ENCODE measurements at regions not wholly inside any gene's neighbourhood (a gene's known extent, or its start where the extent isn't known, plus 50 kb on each side); places are given as distances from the start of the nearest gene placed in this dataset.
"Not testable (repeated sequence)": the region's sequence is repeated elsewhere in the genome, so short reads cannot be mapped to it uniquely, and the experiment has no call there.

DNA sequence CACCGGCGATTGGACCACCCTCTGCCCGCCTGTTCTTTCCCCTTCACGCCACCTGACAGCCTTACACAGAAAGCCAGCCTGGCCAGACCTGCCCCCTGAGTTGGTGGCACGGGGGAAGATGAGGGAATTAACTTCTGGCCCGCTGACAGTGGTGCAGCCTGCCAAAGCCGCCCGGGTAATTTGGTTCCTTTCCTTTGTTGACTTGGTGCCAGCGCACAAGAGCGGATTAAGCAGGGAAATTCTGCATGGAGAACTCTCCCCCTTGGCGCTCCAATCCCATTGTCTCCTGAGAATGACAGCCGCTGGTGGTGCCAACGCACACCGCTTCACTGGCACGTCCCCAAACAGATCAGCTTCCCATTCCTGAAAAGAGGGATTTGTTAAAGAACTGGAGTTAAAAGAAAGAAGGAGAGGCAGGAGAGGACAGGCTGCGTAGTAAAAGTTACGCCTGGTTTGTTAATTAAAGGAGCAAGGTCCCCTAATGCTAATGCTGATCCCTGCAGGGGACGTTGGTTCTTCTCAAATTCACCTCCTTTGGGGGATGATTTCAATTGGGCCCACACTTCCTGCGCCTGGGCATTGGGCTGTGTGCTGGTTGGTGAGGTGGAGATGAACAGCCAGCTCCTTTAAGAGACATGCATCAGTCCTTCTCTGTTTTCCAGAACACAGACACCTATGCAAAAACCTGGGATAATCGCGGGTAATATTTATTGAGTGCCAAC is 286.8 kb downstream of the MYCN start:
- DNase-seq, result no peak

- DNase-seq, result no peak
Measured at GRCh38 chr2:16226381-16226780, 286.0 kb downstream of the MYCN start.

GRCh38 chr2:16225545-16225944 is 285.2 kb downstream of the MYCN start:
- no peak for DNase-seq

- DNase-seq, result no peak
Measured at GRCh38 chr2:16225071-16225470, 284.7 kb downstream of the MYCN start.

DNA sequence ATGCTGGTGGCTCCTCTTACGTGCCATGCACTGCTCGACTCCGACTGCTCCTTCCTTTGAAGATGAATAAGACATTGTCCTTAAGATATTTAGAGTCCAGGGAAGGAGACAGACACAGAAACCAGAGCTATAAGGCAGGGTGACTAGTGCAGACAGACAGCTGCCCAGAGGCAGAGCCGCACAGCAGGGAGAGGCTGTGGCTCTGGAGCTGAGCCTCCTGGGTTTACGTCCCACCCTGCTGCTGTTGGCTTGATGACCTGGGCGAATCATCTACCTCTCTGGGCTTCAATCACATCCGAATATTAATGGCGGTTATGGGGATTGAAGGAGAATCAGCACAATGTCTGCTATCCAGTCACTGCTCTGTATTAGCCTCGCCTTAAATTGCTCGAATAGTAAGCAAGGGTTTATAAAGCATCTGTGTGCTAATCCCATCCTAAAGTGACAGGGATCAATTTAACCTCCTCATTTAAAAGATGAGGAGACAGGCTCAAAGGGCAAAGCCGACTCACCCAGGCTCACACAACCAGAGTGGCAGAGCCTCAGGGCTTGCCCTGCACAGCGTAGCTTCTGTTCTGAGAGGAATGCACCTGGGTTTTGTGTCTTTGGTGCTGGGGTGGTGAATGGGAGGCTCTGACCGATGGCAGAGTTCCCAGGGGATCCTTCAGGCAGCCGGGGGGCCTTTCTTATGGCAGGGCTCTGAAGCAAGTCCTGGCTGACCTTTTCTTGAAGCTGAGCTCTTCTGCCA is 284.1 kb downstream of the MYCN start:
- DNase-seq, result no peak

DNA sequence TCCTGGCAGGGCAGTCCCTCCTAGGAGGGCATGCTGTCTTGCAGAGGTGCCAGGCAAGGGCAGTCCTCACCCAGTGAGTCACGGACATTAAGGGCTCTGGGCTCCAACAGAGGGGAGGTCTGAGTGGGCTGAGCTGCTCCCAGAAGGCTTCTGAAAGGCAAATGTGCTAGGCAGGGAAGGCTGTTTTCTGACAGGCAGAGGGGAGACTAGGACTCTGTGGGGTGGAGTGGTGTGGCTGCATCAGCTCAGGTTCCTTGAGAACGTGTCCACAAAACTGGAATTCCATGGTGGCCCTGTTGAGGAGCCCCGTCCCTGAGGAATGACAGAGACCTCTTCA is 283.5 kb downstream of the MYCN start:
- DNase-seq, result no peak

- no peak for DNase-seq
Measured at GRCh38 chr2:16223161-16223840, 283.0 kb downstream of the MYCN start.

DNA sequence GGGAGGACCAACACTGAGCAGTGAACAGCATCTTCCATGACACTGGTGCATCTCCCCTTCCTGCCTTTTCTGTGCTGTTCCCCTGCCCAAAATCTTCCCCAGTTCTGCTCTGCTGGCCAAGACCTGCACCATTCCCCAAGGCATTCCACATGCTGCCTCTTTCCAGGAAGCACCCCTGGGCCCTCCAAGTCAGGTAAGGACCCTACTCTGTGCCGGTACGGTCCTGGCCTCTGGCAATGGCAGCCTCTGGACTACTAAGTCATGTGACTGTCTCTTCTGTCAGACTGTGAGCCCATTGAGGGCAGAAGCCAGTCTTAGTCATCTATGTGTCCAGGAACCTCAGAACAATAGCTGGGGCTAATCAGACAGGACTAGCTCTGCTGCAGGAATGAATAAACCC is 282.0 kb downstream of the MYCN start:
- DNase-seq, result no peak

- DNase-seq, result no peak
Measured at GRCh38 chr2:16221461-16222010, 281.2 kb downstream of the MYCN start.

- no peak for DNase-seq
Measured at GRCh38 chr2:16219292-16219975, 279.1 kb downstream of the MYCN start.

DNA sequence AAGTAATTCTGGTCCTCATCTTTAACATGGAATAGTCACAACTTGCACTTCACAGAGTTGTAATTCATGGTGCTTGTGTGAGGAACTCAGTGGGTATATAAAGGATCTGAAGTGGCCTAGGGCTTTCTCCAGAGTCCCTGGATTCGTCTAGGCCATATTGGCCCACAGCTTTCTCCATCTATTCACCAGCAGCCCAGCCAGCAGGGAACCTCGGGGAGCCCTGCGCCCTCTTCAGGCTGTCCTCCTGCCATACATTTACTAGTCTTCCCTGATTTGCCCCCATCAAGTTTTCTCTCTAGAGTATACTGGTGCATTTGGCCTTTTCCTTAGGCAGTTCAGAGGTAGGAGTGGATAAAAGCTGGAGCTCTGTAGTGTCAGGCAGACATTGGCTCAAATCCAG is 278.3 kb downstream of the MYCN start:
- DNase-seq, result no peak

DNA sequence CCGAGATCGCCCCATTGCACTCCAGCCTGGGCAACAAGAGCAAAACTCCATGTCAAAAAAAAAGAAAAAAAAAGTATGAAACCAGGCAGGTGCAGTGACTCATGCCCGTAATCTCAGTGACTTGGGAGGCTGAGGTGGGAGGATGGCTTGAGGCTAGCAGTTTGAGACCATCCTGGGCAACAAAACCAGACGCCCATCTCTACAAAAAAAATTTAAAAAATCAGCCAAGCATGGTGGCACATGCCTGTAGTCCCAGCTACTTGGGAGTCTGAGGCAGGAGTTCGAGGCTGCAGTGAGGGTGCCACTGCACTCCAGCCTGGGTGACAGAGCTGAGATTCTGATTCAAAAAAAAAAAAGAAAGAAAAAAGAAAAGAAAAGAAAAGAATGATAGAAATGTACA is 277.8 kb downstream of the MYCN start:
- DNase-seq, result no peak

- not testable (repeated sequence) for DNase-seq
Measured at GRCh38 chr2:16217741-16218140, 277.4 kb downstream of the MYCN start.

- no peak for DNase-seq
Measured at GRCh38 chr2:16217291-16217690, 276.9 kb downstream of the MYCN start.

DNA sequence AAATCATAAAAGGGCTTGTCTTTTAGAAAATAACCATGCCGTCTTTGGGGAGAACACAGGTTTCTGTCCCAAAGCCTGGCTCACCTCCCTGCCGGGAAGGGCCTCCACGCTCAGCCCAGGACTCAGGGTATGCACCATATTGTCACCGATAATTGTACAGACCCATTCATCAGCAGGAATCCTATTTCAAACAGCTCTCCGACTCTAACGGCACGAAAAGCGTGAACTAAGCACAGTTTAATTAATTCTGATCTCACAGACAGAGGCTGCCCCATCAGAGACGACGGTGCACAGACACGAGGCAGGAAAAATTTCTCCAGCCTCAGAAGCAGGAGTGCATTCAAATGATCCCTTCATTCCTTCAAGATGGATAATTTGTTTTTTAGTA is 276.2 kb downstream of the MYCN start:
- no peak for DNase-seq

- no peak for DNase-seq
Measured at GRCh38 chr2:16215902-16216557, 275.7 kb downstream of the MYCN start.

GRCh38 chr2:16214861-16215260 is 274.5 kb downstream of the MYCN start:
- DNase-seq, result no peak

GRCh38 chr2:16214391-16214790 is 274.0 kb downstream of the MYCN start:
- DNase-seq, result no peak

GRCh38 chr2:16212321-16212720 is 272.0 kb downstream of the MYCN start:
- no peak for DNase-seq

DNA sequence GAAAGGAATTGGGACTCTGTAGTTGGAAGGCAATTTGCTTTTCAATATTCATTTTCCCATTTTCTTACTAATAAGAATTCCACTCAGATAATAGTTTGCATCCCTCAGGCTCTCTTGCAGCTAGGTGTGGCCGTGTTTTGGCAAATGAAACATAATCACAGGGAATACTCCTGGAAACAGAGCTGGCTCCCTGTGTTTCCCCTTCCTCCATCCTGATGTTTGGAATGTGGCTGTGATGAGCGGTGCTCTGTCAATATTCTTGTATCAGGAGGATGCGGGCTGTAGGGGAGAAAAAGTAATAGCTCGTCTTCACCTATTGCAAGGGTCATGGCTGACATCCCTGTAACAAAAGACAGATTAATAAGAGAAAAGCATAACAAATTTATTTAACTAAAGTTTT is 271.0 kb downstream of the MYCN start:
- DNase-seq, result no peak

DNA sequence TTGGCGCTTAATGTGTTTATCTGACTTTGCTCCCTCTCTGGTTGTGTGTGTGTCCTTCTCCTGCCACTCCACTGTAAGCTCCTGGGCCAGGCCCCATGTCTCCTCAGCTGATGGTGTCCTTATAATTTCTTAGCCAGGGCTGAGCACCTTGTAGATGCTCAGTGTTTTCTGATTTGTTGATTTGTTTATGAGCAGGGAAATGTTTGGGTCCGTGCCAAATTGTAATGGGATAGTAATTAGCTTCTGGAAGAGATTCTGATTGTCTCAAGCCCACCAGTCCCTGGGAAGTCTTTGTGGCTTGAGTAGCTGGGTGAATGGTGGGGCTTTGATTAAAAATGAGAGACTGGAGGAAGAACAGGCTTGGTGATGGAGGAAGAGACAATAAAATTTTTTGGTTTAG is 270.5 kb downstream of the MYCN start:
- no peak for DNase-seq

- no peak for DNase-seq
Measured at GRCh38 chr2:16209799-16210198, 269.4 kb downstream of the MYCN start.

- DNase-seq, result no peak
Measured at GRCh38 chr2:16208921-16209320, 268.6 kb downstream of the MYCN start.

Data from NK-92 treated with Interleukin-12 subunit alpha and Interleukin-12 subunit beta, amount 100 ng/mL, for 24 hours (cell line).